HG02973 (cell line): ENCODE measurements at regions not wholly inside any gene's neighbourhood (a gene's known extent, or its start where the extent isn't known, plus 50 kb on each side); places are given as distances from the start of the nearest gene placed in this dataset.
"Not testable (repeated sequence)": the region's sequence is repeated elsewhere in the genome, so short reads cannot be mapped to it uniquely, and the experiment has no call there.

Experiments
- ATAC-seq: cut with Tn5 transposase; IDR thresholded peaks from one replicate; pipeline ENCODE4 v1.9.1; 2021; ENCODE audit warnings: moderate library complexity; ENCODE audit not compliant: unreplicated experiment

DNA sequence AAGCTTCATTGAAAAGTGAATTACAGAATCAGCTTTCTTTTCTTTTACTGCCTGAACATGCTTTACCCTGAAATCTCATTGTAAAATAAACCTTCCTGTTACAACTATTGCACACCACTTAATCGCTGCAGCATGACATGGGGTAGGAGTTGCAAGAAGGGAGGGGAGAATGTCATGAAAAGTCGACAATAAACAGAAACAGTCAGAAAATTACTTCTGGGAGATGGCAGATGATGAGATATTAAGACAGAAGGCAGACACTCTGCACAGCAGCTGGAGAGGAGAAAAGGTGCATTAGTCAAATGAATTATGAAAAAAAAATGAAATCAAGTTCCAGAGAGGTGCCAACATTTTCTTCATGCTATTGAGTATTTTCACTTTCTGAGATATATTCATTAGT lies 287.7 kb downstream of the PCDH7 start:
- no peak for ATAC-seq

DNA sequence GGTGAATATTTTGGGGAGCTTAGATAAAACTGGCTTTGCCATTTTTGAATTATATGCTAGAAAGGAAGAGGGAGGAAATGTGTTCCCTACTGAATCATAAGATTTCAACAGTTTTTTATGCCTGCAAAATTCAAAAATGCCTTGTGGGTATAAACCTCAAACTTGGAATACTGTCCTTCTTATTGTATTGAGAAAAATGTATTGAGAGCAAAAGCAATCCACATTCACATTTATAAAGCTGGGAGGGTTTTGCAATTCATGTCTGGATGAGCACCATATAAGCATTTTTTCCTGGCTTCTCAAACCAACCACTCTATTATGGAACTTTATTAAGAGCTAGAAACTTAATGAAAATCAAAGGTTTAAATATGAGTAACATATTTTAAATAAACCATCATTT lies 289.8 kb downstream of the PCDH7 start:
- no peak for ATAC-seq

DNA sequence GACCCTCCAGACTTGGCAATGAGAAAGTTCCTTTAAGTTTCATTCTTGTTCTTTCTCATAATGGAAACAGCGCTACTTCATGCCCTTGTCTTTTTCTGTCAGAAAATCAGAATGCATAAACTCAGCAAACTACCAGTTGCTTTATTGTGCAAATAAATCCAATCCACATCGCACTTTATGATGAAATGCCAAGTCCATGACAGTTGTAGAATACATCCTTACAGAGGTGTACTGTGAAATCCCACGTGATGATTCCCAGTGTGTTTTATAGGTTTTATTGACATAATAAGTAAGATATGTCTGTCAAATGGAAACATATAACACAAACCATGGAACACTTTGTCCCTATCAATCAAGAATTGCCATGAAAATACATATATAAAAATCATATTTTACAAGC lies 295.0 kb downstream of the PCDH7 start:
- ATAC-seq, result no peak

DNA sequence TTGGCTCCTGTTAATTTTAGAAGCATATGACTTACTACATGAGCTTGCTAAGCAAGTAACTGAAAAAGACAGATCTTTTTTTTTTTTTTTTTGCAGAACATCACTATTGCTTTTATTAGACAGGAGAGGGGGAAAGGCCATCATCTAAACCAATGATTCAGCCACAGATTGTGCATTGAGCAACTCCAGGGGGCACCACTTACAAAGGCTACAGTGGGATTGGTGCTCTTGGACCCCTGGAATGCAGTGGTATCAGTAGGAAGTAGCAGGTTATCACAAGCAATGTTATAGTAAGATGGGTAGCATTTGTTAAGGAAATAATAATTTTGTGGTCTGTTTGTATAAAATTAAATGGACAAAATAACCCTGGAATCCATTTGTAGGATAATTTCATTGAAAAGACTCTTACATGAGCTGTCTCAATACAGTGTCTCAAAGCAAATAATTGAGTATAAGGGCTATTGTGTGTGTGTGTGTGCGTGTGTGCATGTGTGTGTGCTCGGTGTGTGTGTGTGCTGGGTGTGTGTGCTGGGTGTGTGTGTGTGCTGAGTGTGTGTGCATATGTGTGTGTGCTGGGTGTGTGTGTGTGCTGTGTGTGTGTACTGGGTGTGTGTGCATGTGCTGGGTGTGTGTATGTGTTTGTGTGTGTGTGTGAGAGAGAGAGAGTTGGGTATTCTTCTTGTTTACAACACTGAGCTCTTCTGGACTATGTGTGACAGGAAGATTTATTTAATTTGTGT lies 296.3 kb downstream of the PCDH7 start:
- ATAC-seq, result no peak

DNA sequence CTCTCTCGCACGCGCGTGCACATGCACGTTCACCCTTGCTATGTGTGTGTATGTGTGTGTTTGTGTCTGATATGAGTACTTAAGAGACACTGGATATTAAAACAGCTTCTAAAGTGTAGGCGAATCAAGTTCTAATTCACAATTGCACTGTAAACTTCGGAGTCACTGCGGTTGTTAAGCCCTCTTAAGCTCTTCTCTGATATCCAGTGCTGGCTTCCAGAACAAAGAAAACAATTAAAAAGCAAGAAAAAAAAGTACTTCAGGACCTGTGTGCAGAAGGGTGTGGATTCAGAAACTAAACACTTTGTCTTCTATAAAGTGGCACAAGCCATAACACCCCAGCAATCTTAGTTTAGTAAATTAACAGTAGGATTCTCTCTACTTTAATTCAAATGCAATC lies 300.2 kb downstream of the PCDH7 start:
- no peak for ATAC-seq

DNA sequence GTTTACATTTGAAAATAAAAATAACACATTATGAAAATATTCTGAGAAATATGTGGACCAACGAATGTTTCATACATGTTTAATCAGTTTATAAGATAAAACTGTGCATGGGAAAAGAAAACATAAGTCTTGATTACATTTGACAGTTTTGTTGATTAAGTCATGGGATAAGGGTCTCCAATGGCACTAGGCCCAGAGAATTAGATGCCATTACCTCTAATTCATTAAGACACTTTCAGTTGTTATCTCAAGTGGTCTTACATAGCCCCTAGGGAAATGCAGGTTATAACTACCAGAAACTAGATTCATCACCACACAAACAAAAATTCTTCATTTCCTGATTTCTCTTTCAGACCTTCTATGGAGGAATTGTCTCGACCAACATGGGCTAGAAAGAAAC lies 300.8 kb downstream of the PCDH7 start:
- no peak for ATAC-seq

DNA sequence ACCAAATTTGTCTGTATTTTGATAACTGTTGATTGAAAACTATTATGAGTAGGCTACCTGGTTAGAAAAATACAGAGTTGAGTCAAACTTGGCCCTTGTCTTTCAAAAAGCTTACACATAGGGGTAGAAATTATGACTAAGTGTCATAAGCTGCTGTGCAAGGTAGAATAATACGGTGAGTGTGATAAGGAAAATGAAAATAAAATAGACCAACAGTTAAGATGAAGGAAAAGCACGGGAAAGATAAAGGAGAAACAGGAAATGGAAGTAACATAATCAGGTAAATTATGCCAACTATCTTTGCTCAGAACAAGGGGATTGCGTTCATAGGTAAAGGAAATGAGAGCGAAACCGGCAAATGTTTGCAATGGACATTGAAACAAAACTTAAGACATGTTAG lies 302.5 kb downstream of the PCDH7 start:
- no peak for ATAC-seq

DNA sequence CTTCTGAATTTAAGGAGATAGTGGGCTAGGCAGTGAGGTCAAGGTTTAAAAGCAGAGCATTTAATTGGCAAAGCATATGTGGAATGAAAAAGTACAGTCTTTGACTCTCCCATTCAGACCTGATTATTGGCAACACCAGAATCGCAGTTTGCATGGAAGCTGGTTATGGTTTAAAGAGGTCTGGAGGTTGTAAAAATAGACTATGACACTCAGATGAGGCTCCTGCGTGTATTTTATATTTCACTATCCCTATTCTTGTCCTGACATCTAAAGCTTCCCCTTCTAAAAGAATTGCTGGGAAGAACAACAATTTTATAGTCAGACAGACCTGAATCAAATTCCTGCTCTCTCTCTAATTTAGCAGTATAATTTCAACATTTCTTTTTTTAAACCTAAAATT lies 302.9 kb downstream of the PCDH7 start:
- no peak for ATAC-seq

DNA sequence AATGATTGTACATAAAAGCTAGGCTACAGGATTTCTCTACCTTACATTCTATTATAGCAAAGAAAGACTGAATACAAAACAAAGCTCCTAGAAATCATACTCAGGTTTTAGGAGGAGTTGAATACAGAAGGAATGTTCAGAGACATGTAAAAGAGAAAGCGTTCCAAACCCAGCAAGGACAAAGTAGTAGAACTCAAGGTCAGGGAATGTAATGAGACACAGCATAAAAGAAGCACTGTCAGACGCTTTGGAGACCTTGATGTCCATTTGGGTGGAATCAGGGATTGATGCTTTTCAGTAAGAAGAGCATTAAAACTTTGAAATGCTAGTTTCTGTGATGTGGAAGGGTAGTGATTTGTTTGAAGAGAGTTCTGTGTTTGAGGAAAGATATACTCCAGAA lies 303.6 kb downstream of the PCDH7 start:
- ATAC-seq, result no peak

DNA sequence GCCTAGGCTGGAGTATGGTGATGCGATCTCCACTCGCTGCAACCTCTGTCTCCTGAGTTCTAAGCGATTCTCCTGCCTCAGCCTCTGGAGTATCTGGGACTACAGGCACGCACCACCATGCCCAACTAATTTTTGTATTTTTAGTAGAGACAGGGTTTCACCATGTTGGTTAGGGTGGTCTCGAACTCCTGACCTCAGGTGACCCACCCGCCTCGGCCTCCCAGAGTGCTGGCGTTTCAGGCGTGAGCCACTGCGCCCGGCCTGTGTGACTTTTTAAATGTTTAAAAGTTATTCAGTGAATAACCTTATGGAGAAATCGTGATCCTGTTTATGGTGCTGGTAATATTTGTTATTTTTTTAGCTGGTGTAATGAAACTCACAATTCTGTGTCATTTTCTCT lies 304.6 kb downstream of the PCDH7 start:
- not testable (repeated sequence) for ATAC-seq

DNA sequence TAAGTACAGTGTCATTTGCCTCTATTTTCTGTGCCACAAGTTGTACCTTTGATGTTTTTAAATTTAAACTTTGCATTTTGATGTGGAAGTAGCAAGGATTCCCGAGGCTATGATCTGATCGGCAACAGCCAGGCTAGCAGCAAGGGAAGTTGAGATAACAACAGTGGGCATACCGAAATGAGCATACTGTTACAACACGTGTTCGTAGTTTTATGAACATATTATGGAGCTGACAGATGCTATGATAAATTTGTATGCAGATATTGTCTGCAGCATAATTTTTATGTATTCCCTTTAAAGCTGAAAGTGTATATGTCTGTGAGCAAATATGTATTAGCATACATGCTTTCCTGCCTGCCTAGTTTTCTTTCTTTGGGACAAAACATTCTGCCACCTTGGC lies 306.1 kb downstream of the PCDH7 start:
- ATAC-seq, result no peak

- no peak for ATAC-seq
Measured at GRCh38 chr4:31034550-31034949, 314.4 kb downstream of the PCDH7 start.

DNA sequence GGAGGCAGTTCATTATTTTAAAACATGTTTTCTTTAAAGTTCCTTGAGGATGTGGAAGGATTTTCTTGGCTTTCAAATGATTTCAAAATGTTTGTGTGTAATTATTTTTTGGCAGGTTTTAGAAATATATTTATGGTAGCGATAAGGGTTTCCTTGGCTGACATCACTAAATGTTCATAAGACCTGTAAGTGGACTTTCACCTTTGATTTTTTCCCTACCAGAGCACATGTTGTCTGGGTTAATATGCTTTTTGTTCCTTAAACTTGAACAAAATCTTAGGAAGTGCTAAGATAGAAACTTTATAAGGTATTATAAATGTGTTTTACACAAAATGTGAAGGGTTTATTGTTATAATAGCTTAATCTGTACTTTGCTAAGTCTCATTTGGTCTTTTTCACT lies 315.6 kb downstream of the PCDH7 start:
- ATAC-seq, result no peak

DNA sequence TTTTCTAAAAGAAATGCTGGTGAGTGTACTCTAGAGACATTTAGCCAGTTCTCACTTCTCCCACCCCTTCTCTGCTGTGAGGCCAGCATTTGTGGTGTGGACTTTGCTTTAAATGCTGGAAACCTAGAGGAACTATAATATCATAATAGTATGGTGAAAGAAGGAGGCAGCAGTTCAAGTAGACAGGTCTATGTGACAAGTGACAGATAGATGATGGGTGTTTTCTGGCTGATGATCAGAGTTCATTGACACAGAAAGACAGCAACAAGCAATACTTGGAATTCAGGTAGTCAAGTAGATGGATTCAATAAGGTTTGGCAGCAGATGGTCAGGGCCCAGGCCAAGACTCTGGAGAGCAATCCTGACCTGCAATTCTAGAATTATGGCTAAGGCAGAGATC lies 317.5 kb downstream of the PCDH7 start:
- ATAC-seq, result no peak

DNA sequence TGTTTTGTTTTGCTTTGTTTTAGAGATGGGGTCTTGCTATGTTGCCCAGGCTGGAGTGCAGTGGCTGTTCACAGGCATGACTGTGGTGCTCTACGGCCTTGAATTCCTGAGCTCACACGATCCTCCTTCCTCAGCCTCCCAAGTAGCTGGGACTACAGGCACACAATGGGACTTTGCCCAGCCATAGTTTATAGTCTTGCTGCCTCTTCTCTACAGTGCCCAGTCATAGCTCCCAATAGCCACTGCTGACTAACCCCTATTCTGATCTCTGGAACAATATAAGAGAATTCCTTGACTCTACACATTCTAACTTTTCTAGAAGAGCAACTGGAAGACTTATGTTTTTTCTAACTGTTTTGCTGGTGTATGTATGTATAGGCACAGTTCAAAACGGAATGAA lies 319.2 kb downstream of the PCDH7 start:
- ATAC-seq, result no peak

DNA sequence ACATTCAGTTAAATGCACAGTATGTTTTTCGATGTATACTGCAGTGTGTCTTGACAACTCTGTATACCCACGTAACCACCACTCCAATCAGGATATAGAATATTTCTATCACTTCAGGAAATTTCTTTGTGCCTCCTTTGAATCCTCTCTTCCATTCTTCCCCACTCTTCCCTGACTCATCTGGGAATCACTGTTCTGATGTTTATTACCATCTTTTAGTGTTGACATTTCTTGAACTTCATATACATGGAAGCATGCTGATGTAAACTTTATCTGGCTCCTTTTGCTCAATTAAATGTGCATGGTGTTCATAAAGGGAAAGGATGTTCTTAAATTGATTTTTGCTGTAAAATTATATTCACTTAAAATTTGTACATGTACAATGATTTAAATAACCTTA lies 319.9 kb downstream of the PCDH7 start:
- ATAC-seq, result no peak

DNA sequence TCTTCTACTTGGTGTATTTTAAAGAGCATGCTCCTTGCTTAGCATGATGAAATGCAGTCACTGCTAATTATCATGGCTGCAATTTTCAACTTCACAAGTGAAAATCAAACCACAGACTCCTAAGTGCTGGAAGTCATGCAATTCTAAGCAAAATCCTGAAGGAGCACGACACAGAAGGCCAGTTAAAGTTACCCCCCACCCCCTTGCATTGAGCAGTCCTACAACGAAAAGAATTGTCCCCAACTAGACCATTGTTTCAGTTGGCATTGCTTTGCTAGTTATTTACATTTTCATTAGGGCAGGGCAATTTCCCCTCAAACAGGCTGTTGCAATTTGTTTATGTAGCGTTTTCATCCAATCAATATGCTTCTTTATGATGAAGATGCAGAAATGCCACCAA lies 321.2 kb downstream of the PCDH7 start:
- ATAC-seq, result no peak

- no peak for ATAC-seq
Measured at GRCh38 chr4:31041853-31042252, 321.7 kb downstream of the PCDH7 start.

DNA sequence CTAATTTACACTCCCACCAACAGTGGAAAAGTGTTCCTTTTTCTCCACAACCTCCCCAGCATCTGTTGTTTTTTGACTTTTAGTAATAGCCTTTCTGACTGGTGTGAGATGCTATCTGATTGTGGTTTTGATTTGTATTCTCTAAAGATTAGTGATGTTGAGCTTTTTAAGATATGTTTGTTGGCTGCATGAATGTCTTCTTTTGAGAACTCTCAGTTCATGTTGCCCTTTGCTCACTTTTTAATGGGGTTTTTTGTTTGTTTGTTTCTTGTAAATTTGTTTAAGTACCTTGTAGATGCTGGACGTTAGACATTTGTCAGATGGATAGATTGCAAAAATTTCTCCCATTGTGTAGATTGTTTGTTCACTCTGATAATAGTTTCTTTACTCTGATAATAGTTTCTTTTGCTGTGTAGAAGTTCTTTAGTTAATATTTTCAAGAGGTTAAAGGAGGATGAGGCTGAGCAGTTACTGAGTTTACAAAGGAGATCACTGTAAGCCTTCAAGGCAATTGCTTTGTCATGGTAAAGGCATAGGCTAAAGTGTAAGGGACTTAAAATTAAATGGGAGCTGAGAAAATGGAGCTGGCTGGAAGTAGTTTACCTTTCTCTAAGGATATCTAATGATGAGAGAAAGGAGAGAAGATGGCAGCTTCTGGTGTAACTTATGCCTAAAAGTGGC lies 323.4 kb downstream of the PCDH7 start:
- no peak for ATAC-seq

DNA sequence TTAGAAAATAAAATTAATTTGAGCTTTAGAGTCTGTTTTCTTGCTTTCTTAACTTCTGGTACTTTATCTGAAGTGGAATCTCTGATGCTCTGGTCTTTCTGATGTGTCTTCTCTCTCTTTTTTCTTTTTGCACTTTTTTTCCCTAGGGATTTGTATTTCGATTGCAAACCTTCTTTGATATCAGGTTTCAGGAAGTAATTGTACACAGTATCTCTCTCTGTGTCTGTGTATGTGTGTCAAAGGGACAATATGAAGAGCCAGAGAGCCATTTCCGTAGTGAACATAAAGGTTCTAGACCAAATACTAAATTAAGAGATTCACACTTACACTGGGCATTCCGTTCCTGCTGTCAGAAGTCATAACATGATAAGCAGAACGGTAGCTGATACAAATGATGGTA lies 325.0 kb downstream of the PCDH7 start:
- ATAC-seq, result no peak

DNA sequence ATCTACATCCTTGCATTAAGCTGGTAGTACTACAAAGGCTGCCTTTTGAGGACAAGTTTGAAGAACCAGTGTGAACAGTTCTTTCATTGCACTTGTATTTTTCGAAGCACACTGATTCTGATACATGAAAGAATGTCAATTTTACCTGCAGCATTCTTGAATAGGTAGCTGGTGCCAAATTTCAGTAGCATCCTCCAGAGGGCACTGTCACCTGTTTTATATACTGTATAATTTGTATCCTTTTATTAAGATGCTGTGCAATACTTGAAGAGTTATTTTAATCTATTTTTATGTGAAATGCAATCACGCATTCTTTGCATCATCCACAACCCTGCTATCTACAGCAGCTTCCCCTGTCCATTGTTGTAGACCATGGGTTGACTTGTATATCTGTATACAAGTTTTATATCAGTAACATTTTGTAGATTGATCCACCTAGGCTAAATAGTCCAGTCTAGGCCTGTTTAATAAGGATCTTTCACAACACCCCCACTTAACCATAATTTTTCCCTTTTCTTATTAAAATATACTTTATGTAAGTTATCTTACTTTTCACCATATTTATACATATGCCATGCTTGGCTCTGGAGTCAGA lies 325.7 kb downstream of the PCDH7 start:
- ATAC-seq, result no peak

DNA sequence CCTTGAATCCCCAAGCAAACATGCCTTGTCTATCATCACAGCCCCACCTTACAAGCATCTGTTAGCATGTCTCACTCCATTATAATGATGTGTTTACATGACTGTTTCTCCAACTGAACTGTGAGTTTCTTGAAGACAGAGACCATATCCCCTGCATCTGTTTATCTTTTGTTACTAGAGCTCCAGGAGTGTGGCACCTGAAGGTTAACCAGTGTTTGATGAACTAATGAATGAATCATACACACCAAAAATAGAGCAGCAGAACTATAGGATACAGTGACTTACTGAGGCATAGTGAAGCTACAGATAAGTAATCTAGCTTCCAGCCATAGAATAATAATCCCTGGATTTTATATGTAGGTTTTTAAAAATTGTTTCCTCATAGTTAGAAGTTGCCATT lies 331.0 kb downstream of the PCDH7 start:
- ATAC-seq, result no peak
